NT2/D1 (cell line): ENCODE measurements at regions not wholly inside any gene's neighbourhood (a gene's known extent, or its start where the extent isn't known, plus 50 kb on each side); places are given as distances from the start of the nearest gene placed in this dataset.

ENCODE experiments used
- DNase-seq: peaks from one replicate; pipeline ENCODE4 v3.0.0-alpha.2; 2011; ENCODE audit warnings: low read depth, low spot score
- H3K27me3 ChIP-seq: 2 replicates; pipeline ENCODE4 v1.6.0; 2011; ENCODE audit warnings: mild to moderate bottlenecking; ENCODE audit not compliant: insufficient read length, insufficient read depth
- H3K36me3 ChIP-seq: 2 replicates; pipeline ENCODE4 v1.6.1; 2011; ENCODE audit warnings: mild to moderate bottlenecking, low read length, mixed read lengths; ENCODE audit not compliant: insufficient read depth, insufficient read length
- H3K4me1 ChIP-seq: 2 replicates; pipeline ENCODE4 v1.5.1; 2011; ENCODE audit not compliant: insufficient read depth, insufficient read length
- H3K4me3 ChIP-seq: 2 replicates; pipeline ENCODE4 v1.5.1; 2011; ENCODE audit warnings: low read depth; ENCODE audit not compliant: insufficient read length
- H3K9ac ChIP-seq: 2 replicates; pipeline ENCODE4 v1.6.0; 2011; ENCODE audit warnings: low read depth; ENCODE audit not compliant: insufficient read length
- H3K9me3 ChIP-seq: 2 replicates; pipeline ENCODE4 v1.5.1; 2011; ENCODE audit warnings: mild to moderate bottlenecking, low read length; ENCODE audit not compliant: insufficient read depth
- SUZ12 ChIP-seq: IDR thresholded peaks from 2 replicates; pipeline ENCODE4 v1.6.1; 2011; ENCODE audit not compliant: insufficient read length, insufficient read depth; ENCODE audit errors: extremely low read depth
- YY1 ChIP-seq: IDR thresholded peaks from 2 replicates; pipeline ENCODE4 v1.6.1; 2011; ENCODE audit not compliant: insufficient read length, insufficient read depth
- ZNF274 ChIP-seq: IDR thresholded peaks from 2 replicates; pipeline ENCODE4 v1.6.1; 2011; ENCODE audit warnings: mild to moderate bottlenecking, low read depth, low read length

GRCh38 chr5:68467794-68468193 lies 252.2 kb downstream of the PIK3R1 start:
- Histone ChIP-seq H3K4me3 (no peak overlapping the region), H3K27me3 (no peaks in the 10 kb centered on the region), H3K9me3 (no peaks in the 10 kb centered on the region), H3K9ac (no peak overlapping the region), H3K4me1 (no peaks in the 10 kb centered on the region), H3K36me3 (no peaks in the 10 kb centered on the region)
- TF ChIP-seq SUZ12 (no peak), YY1 (no peak), ZNF274 (no peak)
- DNase-seq: no peak

GRCh38 chr5:68468322-68468721 lies 252.8 kb downstream of the PIK3R1 start:
- Histone ChIP-seq H3K36me3 (no peaks in the 10 kb centered on the region), H3K9ac (no peak overlapping the region), H3K4me3 (no peak overlapping the region), H3K4me1 (no peaks in the 10 kb centered on the region), H3K27me3 (no peaks in the 10 kb centered on the region), H3K9me3 (no peaks in the 10 kb centered on the region)
- DNase-seq: no peak
- TF ChIP-seq YY1 (no peak), ZNF274 (no peak), SUZ12 (no peak)

GRCh38 chr5:68475476-68475983 lies 260.0 kb downstream of the PIK3R1 start:
- H3K4me3 ChIP-seq: no peak overlapping the region
- no peaks in the 10 kb centered on the region for H3K4me1 ChIP-seq
- no peaks in the 10 kb centered on the region for H3K9me3 ChIP-seq
- TF ChIP-seq SUZ12 (no peak), ZNF274 (no peak), YY1 (no peak)
- no peak overlapping the region for H3K9ac ChIP-seq
- no peaks in the 10 kb centered on the region for H3K27me3 ChIP-seq
- DNase-seq: no peak
- no peaks in the 10 kb centered on the region for H3K36me3 ChIP-seq

- Histone ChIP-seq H3K36me3 (no peaks in the 10 kb centered on the region), H3K4me1 (no peaks in the 10 kb centered on the region), H3K27me3 (no peaks in the 10 kb centered on the region), H3K9me3 (no peaks in the 10 kb centered on the region), H3K9ac (no peak overlapping the region), H3K4me3 (no peak overlapping the region)
- TF ChIP-seq ZNF274: no peak
- no peak for TF ChIP-seq YY1
- no peak for TF ChIP-seq SUZ12
- DNase-seq: no peak
Measured at GRCh38 chr5:68476854-68477253, 261.3 kb downstream of the PIK3R1 start.

GRCh38 chr5:68478301-68479095 lies 262.9 kb downstream of the PIK3R1 start:
- no peaks in the 10 kb centered on the region for H3K36me3 ChIP-seq
- no peak for DNase-seq
- no peak for TF ChIP-seq ZNF274
- TF ChIP-seq SUZ12: no peak
- TF ChIP-seq YY1: no peak

GRCh38 chr5:68479524-68479923 lies 264.0 kb downstream of the PIK3R1 start:
- TF ChIP-seq SUZ12 (no peak), YY1 (no peak), ZNF274 (no peak)
- H3K9ac ChIP-seq: no peak overlapping the region
- DNase-seq: no peak

More at GRCh38 chr5:68478301-68479095, 262.9 kb downstream of the PIK3R1 start:
- H3K9ac ChIP-seq: no peak overlapping the region
- no peaks in the 10 kb centered on the region for H3K4me1 ChIP-seq
- H3K9me3 ChIP-seq: no peaks in the 10 kb centered on the region
- no peaks in the 10 kb centered on the region for H3K27me3 ChIP-seq
- no peak overlapping the region for H3K4me3 ChIP-seq

GRCh38 chr5:68480335-68480940 lies 264.9 kb downstream of the PIK3R1 start:
- no peak for TF ChIP-seq YY1
- no peak for TF ChIP-seq SUZ12
- TF ChIP-seq ZNF274: no peak
- Histone ChIP-seq H3K4me1 (no peaks in the 10 kb centered on the region), H3K4me3 (no peak overlapping the region), H3K9ac (no peak overlapping the region), H3K36me3 (no peaks in the 10 kb centered on the region), H3K27me3 (no peaks in the 10 kb centered on the region), H3K9me3 (no peaks in the 10 kb centered on the region)
- no peak for DNase-seq

More at GRCh38 chr5:68479524-68479923, 264.0 kb downstream of the PIK3R1 start:
- Histone ChIP-seq H3K36me3 (no peaks in the 10 kb centered on the region), H3K27me3 (no peaks in the 10 kb centered on the region), H3K4me3 (no peak overlapping the region), H3K9me3 (no peaks in the 10 kb centered on the region), H3K4me1 (no peaks in the 10 kb centered on the region)
